22Rv1 (cell line): ENCODE measurements at regions not wholly inside any gene's neighbourhood (a gene's known extent, or its start where the extent isn't known, plus 50 kb on each side); places are given as distances from the start of the nearest gene placed in this dataset.

Source experiments
- ZFX ChIP-seq: fragments of 450-650 bp; IDR thresholded peaks from 2 replicates; pipeline ENCODE4 v1.6.1; 2017; ENCODE audit warnings: antibody characterized with exemption, borderline replicate concordance
- TF ChIP-seq, protein P1 (sequence below): fragments of 450-650 bp; IDR thresholded peaks from 2 replicates; pipeline ENCODE4 v1.5.1; 2017; ENCODE audit warnings: mild to moderate bottlenecking

DNA sequence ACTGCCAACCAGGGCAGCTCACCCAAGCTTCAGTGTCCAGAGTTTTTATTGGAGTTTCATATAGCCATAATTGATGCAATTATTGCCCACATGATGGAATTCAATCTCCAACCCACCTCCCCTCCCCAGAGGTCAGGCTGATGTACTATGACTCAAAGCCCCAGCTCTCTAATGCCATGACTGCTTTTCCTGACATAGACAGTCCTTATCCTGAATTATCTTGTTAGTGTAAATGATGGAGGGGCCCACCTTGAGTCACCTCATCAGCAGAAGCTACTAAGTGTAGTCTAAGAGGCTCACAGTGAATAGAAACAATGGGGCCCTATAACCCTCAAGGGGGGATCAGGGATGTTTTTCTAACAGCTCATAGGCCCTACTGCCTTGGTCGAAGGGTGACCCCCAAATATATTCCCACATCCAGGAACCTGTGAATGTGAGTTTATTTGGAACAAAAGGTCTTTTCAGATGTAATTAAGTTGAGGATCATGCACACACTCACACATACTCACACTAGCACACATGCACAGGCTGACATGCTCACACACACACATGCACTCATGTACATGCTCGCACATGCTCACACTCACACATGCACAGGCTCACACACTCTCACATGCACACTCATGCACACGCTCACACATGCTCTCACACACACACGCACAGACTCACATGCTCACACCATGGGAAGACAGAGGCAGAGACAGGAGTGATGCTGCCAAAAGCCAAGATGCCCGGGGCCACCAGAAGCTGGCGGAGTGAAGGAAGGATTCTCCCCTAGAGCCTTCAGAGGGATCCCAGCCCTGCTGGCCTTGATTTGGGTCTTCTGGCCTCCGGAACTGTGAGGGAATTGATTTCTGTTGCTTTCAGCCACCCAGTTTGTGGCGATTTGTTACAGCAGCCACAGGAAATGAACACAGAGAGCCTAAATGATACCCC is 131.2 kb upstream of the SMAD3 start:
- TF ChIP-seq, protein P1, sequence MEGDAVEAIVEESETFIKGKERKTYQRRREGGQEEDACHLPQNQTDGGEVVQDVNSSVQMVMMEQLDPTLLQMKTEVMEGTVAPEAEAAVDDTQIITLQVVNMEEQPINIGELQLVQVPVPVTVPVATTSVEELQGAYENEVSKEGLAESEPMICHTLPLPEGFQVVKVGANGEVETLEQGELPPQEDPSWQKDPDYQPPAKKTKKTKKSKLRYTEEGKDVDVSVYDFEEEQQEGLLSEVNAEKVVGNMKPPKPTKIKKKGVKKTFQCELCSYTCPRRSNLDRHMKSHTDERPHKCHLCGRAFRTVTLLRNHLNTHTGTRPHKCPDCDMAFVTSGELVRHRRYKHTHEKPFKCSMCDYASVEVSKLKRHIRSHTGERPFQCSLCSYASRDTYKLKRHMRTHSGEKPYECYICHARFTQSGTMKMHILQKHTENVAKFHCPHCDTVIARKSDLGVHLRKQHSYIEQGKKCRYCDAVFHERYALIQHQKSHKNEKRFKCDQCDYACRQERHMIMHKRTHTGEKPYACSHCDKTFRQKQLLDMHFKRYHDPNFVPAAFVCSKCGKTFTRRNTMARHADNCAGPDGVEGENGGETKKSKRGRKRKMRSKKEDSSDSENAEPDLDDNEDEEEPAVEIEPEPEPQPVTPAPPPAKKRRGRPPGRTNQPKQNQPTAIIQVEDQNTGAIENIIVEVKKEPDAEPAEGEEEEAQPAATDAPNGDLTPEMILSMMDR: no peak
- no peak for TF ChIP-seq ZFX
